BE2C (cell line): ENCODE measurements at regions not wholly inside any gene's neighbourhood (a gene's known extent, or its start where the extent isn't known, plus 50 kb on each side); places are given as distances from the start of the nearest gene placed in this dataset.
"Not testable (repeated sequence)": the region's sequence is repeated elsewhere in the genome, so short reads cannot be mapped to it uniquely, and the experiment has no call there.

Source experiments
- DNase-seq: peaks from one replicate; pipeline ENCODE4 v3.0.0-alpha.2; 2020
- H3K27me3 ChIP-seq: fragments of 250-450 bp; sonication (Bioruptor Pico); 2 replicates; pipeline ENCODE4 v1.5.1; 2020; ENCODE audit warnings: mild to moderate bottlenecking
- H3K36me3 ChIP-seq: fragments of 250-450 bp; sonication (Bioruptor Pico); 2 replicates; pipeline ENCODE4 v1.5.1; 2020; ENCODE audit warnings: mild to moderate bottlenecking
- H3K4me1 ChIP-seq: fragments of 250-450 bp; sonication (Bioruptor Pico); 2 replicates; pipeline ENCODE4 v1.5.1; 2020
- H3K4me3 ChIP-seq: 2 replicates; pipeline ENCODE4 v1.5.1; 2011; ENCODE audit warnings: low read depth, low read length
- H3K9me3 ChIP-seq: fragments of 250-450 bp; sonication (Bioruptor Pico); 2 replicates; pipeline ENCODE4 v1.5.1; 2020
- CTCF ChIP-seq: IDR thresholded peaks from 2 replicates; pipeline ENCODE4 v1.5.1; 2012; ENCODE audit warnings: mild to moderate bottlenecking, low read depth, low read length

GRCh38 chr3:146359841-146360240 lies 108.9 kb upstream of the PLSCR4 start:
- no peak for TF ChIP-seq CTCF

GRCh38 chr3:146354421-146354820 lies 103.5 kb upstream of the PLSCR4 start:
- H3K36me3 ChIP-seq, H3K4me3 ChIP-seq, H3K4me1 ChIP-seq, H3K9me3 ChIP-seq, H3K27me3 ChIP-seq, DNase-seq: not testable (repeated sequence)

More at GRCh38 chr3:146359841-146360240, 108.9 kb upstream of the PLSCR4 start:
- Histone ChIP-seq H3K4me1 (no peaks in the 10 kb centered on the region), H3K4me3 (no peak overlapping the region), H3K36me3 (no peaks in the 10 kb centered on the region), H3K27me3 (no peaks in the 10 kb centered on the region), H3K9me3 (no peaks in the 10 kb centered on the region)
- no peak for DNase-seq

- no peak for TF ChIP-seq CTCF
- no peak for DNase-seq
- H3K9me3 ChIP-seq: no peaks in the 10 kb centered on the region
- no peak overlapping the region for H3K4me3 ChIP-seq
- no peaks in the 10 kb centered on the region for H3K36me3 ChIP-seq
- H3K27me3 ChIP-seq: no peaks in the 10 kb centered on the region
- no peaks in the 10 kb centered on the region for H3K4me1 ChIP-seq
Measured at GRCh38 chr3:146350852-146351251, 99.9 kb upstream of the PLSCR4 start.

GRCh38 chr3:146345900-146346299 lies 95.0 kb upstream of the PLSCR4 start:
- H3K4me1 ChIP-seq: no peaks in the 10 kb centered on the region
- H3K4me3 ChIP-seq: no peak overlapping the region
- TF ChIP-seq CTCF: no peak
- no peaks in the 10 kb centered on the region for H3K9me3 ChIP-seq
- no peak for DNase-seq
- H3K36me3 ChIP-seq: no peaks in the 10 kb centered on the region
- H3K27me3 ChIP-seq: no peaks in the 10 kb centered on the region

GRCh38 chr3:146343551-146343950 lies 92.6 kb upstream of the PLSCR4 start:
- Histone ChIP-seq H3K36me3 (no peaks in the 10 kb centered on the region), H3K4me1 (no peaks in the 10 kb centered on the region), H3K9me3 (no peaks in the 10 kb centered on the region), H3K4me3 (no peak overlapping the region), H3K27me3 (no peaks in the 10 kb centered on the region)
- no peak for DNase-seq
- TF ChIP-seq CTCF: no peak

- no peaks in the 10 kb centered on the region for H3K9me3 ChIP-seq
- no peak for DNase-seq
- no peaks in the 10 kb centered on the region for H3K4me1 ChIP-seq
- no peak for TF ChIP-seq CTCF
- H3K27me3 ChIP-seq: no peaks in the 10 kb centered on the region
- no peaks in the 10 kb centered on the region for H3K36me3 ChIP-seq
- H3K4me3 ChIP-seq: no peak overlapping the region
Measured at GRCh38 chr3:146342989-146343388, 92.1 kb upstream of the PLSCR4 start.

- no peaks in the 10 kb centered on the region for H3K9me3 ChIP-seq
- H3K27me3 ChIP-seq: no peaks in the 10 kb centered on the region
- H3K4me3 ChIP-seq: no peak overlapping the region
- no peak for TF ChIP-seq CTCF
- DNase-seq: no peak
- no peaks in the 10 kb centered on the region for H3K4me1 ChIP-seq
- H3K36me3 ChIP-seq: no peaks in the 10 kb centered on the region
Measured at GRCh38 chr3:146339349-146339748, 88.4 kb upstream of the PLSCR4 start.
